ENCODE measurements at regions not wholly inside any gene's neighbourhood (a gene's known extent, or its start where the extent isn't known, plus 50 kb on each side); places are given as distances from the start of the nearest gene placed in this dataset.
"Not testable (repeated sequence)": the region's sequence is repeated elsewhere in the genome, so short reads cannot be mapped to it uniquely, and the experiment has no call there.

DNA sequence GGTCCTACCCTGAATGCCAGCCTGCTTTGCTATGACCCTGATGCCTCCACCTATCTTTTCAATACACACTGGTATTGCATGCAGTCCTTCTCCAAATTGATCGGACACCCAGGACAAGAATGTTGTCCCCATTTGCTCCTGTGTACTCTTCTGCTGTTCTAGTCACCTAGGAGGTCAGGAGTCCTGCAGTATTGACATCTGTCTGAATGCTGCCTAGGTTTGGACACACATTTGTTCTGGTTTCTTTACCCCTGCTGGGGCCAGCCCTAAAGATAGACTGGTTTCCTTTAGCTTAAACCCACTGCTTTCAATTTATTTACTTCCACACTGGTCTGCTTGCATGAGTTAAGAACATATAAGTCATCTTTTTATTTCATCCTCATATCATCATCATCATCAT lies 167.0 kb upstream of the CCN2 start:
- ATAC-seq (no peak), DNase-seq (no peak)
- intact Hi-C loops (cut with micrococcal nuclease), result no loop called here

DNA sequence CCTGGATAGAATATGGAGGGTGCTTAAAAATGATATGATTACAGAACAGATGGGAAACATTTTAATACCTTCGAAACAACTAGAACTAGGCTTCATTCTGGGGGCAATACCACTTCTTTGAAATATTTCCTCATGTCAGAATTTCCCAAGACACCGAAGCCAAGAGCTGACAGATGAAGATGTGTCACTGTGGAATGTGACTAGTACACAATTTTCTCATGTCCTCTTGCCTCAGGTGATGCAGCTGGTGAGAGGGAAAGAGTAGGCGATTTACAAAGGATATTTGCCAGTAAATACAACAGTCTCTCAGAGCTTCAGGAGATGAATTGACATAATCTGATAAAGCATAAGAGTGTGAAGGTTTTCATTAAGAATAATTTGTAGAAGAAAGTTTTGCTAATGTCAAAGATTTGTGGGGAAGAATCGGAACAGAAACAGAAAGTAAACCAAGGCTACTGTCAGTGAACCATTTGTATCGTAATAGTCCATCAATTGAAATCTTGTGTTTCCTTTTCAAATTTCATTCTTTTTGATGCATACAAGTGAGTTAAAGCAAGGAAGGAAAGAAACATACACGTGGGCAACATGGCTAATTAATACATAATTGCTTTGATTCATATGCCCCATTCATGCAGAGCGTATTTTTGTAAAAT lies 164.7 kb upstream of the CCN2 start:
- no peak for DNase-seq

DNA sequence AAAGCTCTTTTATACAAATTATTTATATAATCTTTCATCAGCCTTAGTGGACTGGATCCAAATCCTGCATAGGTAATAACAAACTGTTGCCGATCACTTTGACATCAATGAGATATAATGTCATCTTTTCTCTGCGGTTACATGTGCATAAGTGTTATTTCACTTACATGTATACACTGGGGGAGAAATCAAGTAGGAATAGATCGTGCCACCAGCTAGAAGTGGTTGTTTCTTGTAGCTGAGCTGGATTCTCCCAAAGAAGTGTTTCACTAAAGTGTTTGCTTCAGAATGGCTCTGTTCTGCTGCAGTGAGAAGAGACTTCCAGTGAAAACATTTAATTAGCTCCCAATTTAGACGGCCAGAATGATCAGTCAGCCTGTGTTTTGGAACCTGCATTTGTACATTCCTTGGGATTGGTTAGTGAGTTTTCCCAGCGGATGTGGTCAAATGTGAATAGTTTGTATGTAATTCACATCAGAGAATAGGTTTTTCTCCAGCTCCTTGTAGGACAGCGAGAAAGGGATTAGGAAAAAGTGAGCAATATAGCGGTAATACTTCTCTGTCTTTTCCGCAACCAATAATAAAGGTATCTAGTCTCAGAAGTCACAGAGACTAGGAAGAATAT lies 163.1 kb upstream of the CCN2 start:
- intact Hi-C loops (cut with micrococcal nuclease), result no loop called here
- DNase-seq (no peak), ATAC-seq (no peak)

More for the DNA sequence above, 164.7 kb upstream of the CCN2 start:
- intact Hi-C loops (cut with micrococcal nuclease), result no loop called here
- no peak for ATAC-seq

DNA sequence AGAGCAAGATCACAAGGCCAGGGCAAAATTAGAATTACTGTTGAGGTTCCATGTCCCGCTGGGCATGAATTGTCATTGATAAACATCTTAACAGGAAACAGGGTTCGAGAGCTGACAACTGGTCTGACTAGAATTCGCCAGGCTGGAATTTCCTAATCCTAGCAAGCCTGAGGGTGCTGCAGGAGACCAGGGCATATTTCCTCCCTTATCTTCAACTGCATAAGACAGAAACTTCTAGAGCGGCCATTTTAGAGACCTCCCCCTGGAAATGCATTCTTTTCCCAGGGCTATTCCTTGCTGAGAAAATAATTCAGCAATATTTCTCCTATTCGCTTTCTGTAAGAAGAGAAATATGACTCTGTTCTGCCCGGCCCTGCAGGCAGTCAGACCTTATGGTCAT lies 158.6 kb upstream of the CCN2 start:
- intact Hi-C loops (cut with micrococcal nuclease); DNase-seq; ATAC-seq: not testable (repeated sequence)

DNA sequence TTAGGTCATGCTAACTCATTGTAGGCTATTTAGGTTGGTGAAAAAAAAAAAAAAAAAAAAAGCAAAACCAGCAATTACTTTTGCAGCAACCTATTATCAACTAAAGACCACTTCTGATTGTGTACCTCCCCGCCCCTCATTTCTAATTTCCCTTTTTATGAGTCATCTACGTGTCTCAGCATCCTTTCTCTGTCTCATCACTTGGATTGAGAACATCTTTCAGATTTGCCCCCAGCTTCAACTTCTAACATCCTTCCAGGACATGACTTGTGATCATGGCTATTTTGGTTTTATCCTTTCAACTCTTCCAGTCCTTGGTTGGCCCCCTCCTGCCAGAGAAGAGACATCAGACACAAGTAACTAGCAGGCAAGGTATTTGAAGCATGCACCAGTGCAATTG lies 156.7 kb upstream of the CCN2 start:
- ATAC-seq, result no peak
- DNase-seq, result no peak
- intact Hi-C loops (cut with micrococcal nuclease), result no loop called here

DNA sequence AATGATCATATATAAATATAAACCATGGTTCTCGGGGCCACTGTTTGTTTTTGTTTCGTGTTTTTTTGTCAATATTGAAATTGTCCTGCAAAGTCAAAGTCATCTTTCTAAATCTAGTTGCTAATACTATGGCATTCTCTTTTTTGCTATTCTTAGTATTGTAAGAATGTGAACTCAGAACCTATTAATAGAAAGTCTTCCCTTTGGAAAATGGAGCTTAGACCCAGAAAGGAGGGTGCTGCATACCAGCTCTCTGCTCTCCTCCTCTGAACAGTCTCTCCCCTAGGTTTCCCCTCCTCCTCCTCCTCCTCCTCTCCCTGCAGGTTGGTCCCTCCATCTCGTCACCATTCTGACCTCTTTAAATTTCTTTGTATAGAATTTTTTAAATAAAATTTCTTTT lies 150.4 kb upstream of the CCN2 start:
- ATAC-seq, result no peak
- no peak for DNase-seq
- intact Hi-C loops (cut with micrococcal nuclease), result no loop called here

DNA sequence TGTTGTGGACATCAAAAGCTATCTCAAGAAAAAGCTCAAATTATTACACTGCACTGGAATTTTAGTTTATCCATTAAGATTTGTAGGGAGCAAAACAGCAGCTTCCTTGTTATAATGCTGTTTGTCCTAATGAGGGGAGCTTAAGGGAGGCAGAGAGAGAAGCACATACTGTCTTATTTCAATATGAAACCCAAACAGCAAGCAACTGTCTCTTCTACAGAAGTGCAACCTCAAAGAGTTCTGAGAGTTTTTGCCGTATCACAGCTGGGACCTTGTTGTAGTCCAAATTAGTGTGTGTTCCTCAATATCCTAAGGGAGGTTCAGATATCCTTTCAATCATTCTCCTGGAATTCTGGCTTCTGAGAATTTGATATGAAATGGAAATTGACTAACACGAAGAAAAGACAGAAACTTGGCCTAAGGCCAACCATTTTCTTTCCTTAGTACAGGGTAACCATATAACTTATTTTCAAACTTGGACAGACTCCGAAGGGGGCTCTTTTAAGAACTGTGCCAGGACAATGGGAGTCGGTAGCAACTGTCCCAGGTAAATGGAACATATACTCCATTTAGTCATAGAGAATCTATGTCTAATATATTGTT lies 149.3 kb upstream of the CCN2 start:
- intact Hi-C loops (cut with micrococcal nuclease), result no loop called here
- no peak for ATAC-seq
- DNase-seq, result no peak

DNA sequence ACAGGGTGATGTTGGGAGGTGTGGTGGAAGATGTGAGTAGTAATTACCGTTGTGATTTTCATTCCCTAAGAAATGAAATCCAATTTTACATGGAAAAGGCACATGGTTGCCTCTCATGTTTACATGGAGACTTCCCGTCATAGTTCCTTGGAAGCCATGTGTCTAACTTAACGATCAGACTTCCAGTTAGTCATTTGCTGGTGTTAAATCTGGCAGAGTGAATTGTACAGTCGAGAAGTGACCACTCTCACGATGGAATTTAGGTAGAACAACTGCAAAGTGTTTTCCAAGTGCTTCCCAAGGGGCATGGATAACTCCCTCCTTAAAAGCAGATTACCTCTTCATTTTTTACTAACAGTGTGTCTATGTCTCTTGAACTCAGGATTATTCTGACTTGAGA lies 145.8 kb upstream of the CCN2 start:
- ATAC-seq, result no peak
- DNase-seq, result no peak
- intact Hi-C loops (cut with micrococcal nuclease), result no loop called here

DNA sequence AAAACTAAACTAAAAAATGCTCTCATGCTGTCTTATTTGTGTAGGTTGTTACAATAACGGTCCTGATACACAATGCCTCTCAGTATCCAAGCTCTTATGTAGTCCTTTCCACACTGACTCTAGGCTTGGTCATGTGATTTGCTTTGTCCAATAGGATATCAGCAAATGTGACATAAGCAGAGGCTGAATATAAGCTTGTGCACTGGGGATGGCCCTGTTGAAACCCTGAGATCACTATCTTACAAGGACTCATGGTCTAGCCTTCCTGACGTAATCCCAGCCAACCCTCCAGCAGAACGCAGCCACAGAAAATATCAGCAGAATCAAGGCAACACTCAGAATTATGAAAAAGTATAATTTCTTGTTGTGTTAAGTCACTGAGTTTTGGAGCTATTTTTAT lies 145.1 kb upstream of the CCN2 start:
- no peak for DNase-seq
- intact Hi-C loops (cut with micrococcal nuclease), result no loop called here
- ATAC-seq, result no peak

DNA sequence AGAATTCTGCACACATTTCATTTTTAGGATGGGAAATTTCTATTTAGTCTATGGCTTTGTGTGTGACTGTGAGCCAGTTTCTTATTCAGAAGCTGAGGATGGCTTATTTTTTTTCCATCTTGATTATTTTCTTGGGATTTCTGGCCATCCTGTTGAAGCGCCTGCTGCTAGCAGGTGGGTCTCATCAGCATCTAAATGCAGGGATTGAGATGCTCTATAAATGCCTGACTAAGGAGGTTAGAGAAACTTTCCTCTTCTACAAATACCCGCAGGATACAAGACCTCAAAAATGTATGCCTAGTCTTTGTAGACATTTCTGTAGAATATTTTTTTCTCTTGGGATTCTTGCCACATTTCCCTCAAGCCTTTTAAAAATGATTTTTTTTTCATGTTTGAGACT lies 138.0 kb upstream of the CCN2 start:
- ATAC-seq (no peak), DNase-seq (no peak)
- intact Hi-C loops (cut with micrococcal nuclease), result no loop called here

DNA sequence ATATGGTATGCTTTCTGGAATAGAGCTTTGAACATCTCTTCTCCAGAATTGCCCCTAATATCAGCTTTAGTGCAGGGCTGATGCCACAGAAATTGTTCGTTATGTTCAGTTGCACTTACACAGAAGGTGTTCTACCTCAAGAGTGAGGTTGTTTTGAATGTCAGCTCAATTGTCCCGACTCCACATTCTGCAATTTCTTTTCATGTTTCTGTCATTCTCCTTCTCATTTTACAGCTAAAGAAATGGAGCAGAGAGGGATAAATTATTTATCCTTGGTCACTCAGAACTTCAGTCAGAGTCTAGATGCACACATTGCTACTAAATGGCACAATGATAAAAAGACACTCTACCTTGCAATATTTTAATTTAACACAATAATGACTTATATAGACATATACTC lies 137.0 kb upstream of the CCN2 start:
- intact Hi-C loops (cut with micrococcal nuclease), result no loop called here
- ATAC-seq (no peak), DNase-seq (no peak)

DNA sequence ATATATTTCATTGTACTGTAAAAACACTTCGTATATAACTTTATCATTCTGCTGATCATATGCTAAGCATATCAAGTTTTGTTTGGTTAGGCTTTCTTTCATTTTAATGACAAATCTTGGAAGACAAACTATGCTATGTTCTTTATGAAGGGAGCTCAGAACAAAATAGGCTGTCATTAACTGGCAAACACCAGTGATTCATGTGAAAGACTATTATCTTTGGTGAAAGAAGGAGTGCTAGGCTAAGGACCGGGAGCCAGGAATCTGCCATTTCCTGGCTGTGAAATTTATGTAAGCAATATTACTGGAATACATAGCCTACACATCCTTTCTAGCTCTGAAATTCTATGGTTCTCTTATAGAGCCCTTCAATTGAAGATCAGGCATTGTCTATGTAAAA lies 136.2 kb upstream of the CCN2 start:
- DNase-seq (no peak), ATAC-seq (no peak)
- intact Hi-C loops (cut with micrococcal nuclease), result no loop called here

DNA sequence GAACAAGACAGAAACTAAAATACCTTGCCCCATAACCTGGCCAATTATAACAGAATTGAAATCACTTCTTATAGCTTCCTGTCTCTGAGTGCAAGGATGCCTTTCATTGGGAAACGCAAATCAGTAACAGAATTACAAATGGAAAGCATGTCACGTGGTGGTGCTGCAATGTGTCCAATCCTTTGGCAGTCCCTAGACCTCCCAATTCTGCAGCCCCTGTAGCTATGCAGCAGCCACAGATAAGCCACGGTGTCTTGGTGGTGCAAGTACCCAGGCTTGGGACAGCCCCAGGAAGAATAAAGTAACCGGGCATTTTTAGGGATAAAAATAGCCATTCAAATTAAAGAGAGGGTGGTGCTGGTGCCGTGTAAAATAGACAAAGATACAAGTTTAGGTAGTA lies 134.6 kb upstream of the CCN2 start:
- intact Hi-C loops (cut with micrococcal nuclease), result no loop called here
- no peak for ATAC-seq
- DNase-seq, result no peak

DNA sequence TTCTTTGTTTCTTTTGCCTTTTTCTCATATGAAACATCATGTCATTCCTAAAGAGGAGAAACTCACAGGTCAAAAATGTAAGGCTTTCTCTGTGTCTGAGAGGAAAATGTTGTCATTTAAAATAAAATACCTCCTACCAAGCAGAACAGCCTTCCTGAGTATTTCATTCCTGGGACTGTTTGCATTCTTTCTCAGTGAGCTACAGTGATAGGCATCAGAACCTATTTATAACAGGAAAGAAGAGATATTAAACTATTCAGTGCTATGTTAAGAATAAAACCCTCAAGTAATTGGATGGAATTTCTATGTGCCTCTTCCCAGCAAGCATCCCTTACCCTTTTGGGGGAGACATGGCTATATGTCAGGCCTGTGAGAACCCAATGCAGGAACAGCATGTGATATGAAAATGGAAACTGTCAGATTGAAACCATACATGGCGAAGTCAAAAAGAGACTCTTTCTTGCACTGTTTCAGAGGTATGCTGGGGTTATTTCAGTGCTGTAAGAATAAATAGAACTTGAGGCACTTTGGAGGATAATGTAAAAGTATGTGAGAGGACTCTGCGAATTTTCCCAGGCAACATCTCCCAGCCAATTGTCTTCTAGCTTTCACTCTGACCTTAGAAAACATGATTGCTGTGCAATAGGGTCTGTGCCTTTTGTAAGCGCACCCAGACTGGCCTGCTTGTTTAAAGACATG lies 133.8 kb upstream of the CCN2 start:
- DNase-seq (no peak), ATAC-seq (peak; percentile 25)
- intact Hi-C loops (cut with micrococcal nuclease), result no loop called here

DNA sequence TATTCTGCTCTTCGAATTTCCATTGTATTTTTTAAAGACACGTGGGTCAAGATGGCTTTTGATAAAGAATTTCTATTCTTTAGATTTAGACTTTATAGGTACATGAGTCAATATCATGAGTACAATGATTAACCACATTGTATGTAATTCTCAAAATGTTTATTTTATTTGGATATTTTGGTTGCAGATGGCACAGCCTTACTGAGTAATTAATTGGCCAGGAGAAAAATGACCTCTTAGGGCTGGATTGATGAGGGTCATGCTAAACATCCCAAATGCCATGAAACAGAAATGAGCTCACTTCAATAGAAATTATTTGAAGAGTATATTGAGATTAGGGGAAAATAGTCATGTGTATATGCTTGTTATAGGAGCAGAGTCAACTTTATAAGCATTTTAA lies 131.2 kb upstream of the CCN2 start:
- DNase-seq (no peak), ATAC-seq (no peak)
- intact Hi-C loops (cut with micrococcal nuclease), result no loop called here

DNA sequence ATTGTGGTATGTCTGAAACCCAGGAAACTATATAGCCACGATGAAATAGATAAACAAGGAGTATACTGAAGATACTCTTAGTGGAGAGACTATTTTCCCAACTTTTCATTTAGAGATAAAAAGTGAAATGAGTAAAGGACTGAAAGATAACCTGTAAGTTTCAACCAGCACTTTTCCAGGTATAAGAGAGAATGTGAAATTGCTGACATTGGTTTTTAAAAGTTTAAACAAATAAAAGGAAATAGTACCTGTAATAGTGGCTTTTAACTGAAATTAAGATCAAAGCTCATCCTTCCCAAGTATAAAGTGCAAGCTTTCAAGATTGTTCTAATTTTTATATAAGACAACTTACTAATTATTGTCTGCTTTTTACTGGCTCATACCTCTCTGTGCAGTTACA lies 130.2 kb upstream of the CCN2 start:
- intact Hi-C loops (cut with micrococcal nuclease), result no loop called here
- DNase-seq, result no peak
- ATAC-seq, result no peak

DNA sequence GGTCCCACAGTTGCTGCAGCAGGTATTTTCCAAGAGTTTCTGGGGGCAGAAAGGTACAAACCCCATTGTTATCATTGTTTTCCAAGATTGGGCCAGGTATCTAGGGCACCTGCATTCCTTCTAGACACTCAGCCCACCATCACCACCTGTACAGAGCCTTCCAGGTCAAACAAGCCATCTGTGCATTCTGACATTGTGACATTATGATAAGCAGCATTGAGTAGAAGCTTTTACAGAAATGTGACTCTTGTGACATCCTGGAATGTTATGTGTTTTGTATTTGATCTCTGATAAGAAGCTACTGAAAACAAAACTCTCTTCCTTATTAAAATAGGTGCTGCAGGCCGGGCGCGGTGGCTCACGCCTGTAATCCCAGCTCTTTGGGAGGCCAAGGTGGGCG lies 128.1 kb upstream of the CCN2 start:
- ATAC-seq (no peak), DNase-seq (no peak)
- intact Hi-C loops (cut with micrococcal nuclease), result no loop called here

DNA sequence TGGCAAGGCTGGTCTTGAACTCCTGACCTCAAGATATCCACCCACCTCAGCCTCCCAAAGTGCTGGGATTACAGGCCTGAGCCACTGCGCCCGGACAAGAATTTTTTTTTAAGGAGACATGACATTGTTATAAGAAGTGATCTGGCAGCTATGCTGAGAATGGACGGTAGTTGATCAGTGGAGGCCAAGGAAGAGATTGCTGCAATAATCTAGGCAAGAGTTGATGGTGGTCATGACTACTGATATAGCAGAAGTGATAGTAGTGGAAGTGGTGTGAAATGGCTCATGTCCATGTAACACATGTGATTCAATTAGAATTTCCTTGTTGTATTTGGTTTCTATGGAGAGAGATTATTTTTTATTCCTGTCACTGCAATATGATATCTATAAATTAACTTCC lies 125.3 kb upstream of the CCN2 start:
- no peak for DNase-seq
- intact Hi-C loops (cut with micrococcal nuclease), result no loop called here
- ATAC-seq, result no peak

DNA sequence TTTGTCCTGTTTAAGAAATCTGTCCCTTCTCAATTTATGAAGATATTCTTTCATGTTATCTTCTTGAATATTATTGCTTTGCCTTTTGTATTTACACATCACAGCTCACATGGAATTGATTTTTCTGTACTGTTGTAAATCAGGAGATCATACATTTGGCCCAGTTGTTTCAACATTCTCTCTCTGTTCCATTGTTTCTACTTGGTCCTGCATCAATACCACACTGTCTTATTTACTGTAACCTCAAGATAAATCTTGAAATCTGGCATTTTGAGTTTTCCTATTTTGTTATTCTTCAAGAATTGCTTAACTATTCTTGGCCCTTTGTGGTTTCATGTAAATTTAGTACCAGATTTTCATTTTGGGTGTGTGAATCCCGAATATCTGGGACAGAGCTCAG lies 121.7 kb upstream of the CCN2 start:
- no peak for DNase-seq
- no peak for ATAC-seq
- intact Hi-C loops (cut with micrococcal nuclease), result no loop called here

DNA sequence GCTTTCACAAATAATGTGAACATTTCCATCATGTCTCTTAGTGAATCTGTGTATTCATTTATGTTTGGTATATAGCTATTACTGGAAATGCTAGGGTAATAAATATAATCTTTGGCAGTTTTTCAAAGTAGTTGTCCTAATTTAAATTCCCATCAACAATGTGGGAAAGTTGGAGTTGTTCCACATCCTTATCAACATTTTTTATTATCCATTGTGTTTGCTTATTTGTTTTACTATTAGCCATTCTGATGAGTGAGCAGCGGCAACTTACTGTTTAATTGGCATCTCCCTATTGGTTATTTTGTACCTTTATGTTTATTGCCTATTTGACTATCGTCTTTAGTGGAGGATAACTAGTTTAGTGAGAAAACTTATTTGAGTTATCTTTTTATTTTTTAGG lies 121.1 kb upstream of the CCN2 start:
- DNase-seq (no peak), ATAC-seq (no peak)
- intact Hi-C loops (cut with micrococcal nuclease), result no loop called here

DNA sequence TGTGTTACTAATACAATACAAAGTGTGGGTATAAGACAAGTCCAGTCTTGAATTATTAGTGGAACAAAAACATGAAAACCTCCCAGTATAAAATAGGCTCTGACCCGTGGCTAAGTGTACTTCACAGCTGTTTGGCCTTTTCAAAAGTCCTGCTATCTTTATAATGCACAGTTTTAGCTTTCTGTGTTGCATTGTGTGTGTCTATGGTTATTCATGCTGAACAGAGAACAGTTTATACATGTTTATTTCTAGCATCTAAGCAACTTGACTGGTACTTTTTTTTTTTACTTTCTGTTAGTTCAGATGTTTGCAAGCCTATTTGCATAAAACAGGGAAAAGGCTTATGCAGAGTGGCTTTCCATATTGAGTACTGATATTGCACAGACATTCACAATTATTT lies 119.2 kb upstream of the CCN2 start:
- DNase-seq, result no peak
- ATAC-seq, result no peak
- intact Hi-C loops (cut with micrococcal nuclease), result no loop called here
